WTC11 (cell line): ENCODE measurements at regions not wholly inside any gene's neighbourhood (a gene's known extent, or its start where the extent isn't known, plus 50 kb on each side); places are given as distances from the start of the nearest gene placed in this dataset.
"Not testable (repeated sequence)": the region's sequence is repeated elsewhere in the genome, so short reads cannot be mapped to it uniquely, and the experiment has no call there.

ENCODE experiments used
- ATAC-seq: fragments of 200-7000 bp; cut with Tn5 transposase; 2 replicates; pipeline ENCODE4 v1.10.0; 2021; ENCODE audit warnings: mild to moderate bottlenecking, moderate library complexity
- CTCF ChIA-PET: fragments of 300-600 bp; sonication (Branson Sonifier 250); formaldehyde crosslinking; loops from one replicate; lab custom pipeline; 2021; ENCODE audit warnings: antibody characterized with exemption; lab: Charles Lee
- POLR2A ChIA-PET: fragments of 350-600 bp; sonication (Branson Sonifier 250); formaldehyde crosslinking; loops from one replicate; lab custom pipeline; 2021; ENCODE audit warnings: antibody characterized with exemption; lab: Charles Lee
- DNase-seq: peaks from one replicate; pipeline ENCODE4 v3.0.0; 2021; ENCODE audit warnings: low spot score
- H3K27ac Mint-ChIP-seq: 2 replicates; pipeline ENCODE4 v1.8.0; 2021; ENCODE audit warnings: mixed read lengths
- H3K27me3 Mint-ChIP-seq: 2 replicates; pipeline ENCODE4 v1.8.0; 2021; ENCODE audit warnings: low read depth, mild to moderate bottlenecking, moderate library complexity, mixed read lengths
- H3K36me3 Mint-ChIP-seq: 2 replicates; pipeline ENCODE4 v1.8.0; 2021; ENCODE audit warnings: mixed read lengths
- H3K4me1 Mint-ChIP-seq: 2 replicates; pipeline ENCODE4 v1.8.0; 2022; ENCODE audit warnings: mixed read lengths
- H3K4me3 Mint-ChIP-seq: 2 replicates; pipeline ENCODE4 v1.8.0; 2021; ENCODE audit warnings: mild to moderate bottlenecking, moderate library complexity, mixed read lengths
- H3K9me3 Mint-ChIP-seq: 2 replicates; pipeline ENCODE4 v1.8.0; 2021; ENCODE audit warnings: mixed read lengths
- CBFB ChIP-seq: sonication (generic); formaldehyde crosslinking; IDR thresholded peaks from 2 replicates; pipeline ENCODE4 v1.8.1; 2022; ENCODE audit warnings: mild to moderate bottlenecking, low read depth, missing genetic modification reagents
- E2F5 ChIP-seq: sonication (generic); formaldehyde crosslinking; IDR thresholded peaks from 2 replicates; pipeline ENCODE4 v1.8.1; 2022; ENCODE audit warnings: mild to moderate bottlenecking, moderate library complexity, missing genetic modification reagents
- ELF4 ChIP-seq: sonication (generic); formaldehyde crosslinking; IDR thresholded peaks from 2 replicates; pipeline ENCODE4 v1.8.1; 2022; ENCODE audit warnings: low read depth, mild to moderate bottlenecking, moderate library complexity, missing genetic modification reagents
- ESRRA ChIP-seq: sonication (generic); formaldehyde crosslinking; IDR thresholded peaks from 2 replicates; pipeline ENCODE4 v1.8.1; 2022; ENCODE audit warnings: mild to moderate bottlenecking, missing genetic modification reagents, borderline replicate concordance
- FOXP4 ChIP-seq: sonication (generic); formaldehyde crosslinking; IDR thresholded peaks from 2 replicates; pipeline ENCODE4 v1.8.0; 2022; ENCODE audit warnings: mild to moderate bottlenecking, missing genetic modification reagents
- HMGA2 ChIP-seq: fragments of 250-450 bp; sonication (Bioruptor Pico); IDR thresholded peaks from 2 replicates; pipeline ENCODE4 v1.4.0; 2021; ENCODE audit warnings: mild to moderate bottlenecking, moderate library complexity
- IRF1 ChIP-seq: sonication (generic); formaldehyde crosslinking; IDR thresholded peaks from 2 replicates; pipeline ENCODE4 v1.8.0; 2023; ENCODE audit warnings: missing genetic modification reagents
- JAZF1 ChIP-seq: fragments of 250-450 bp; sonication (Bioruptor Pico); IDR thresholded peaks from 2 replicates; pipeline ENCODE4 v1.9.0; 2021; ENCODE audit warnings: moderate library complexity, mild to moderate bottlenecking, inconsistent platforms
- MXD4 ChIP-seq: fragments of 250-450 bp; sonication (Bioruptor Pico); IDR thresholded peaks from 2 replicates; pipeline ENCODE4 v1.8.0; 2021; ENCODE audit warnings: mild to moderate bottlenecking, moderate library complexity, borderline replicate concordance
- RELA ChIP-seq: sonication (generic); formaldehyde crosslinking; IDR thresholded peaks from 2 replicates; pipeline ENCODE4 v1.8.1; 2022; ENCODE audit warnings: missing genetic modification reagents, mild to moderate bottlenecking, borderline replicate concordance
- ZNF396 ChIP-seq: fragments of 250-450 bp; sonication (Bioruptor Pico); IDR thresholded peaks from 2 replicates; pipeline ENCODE4 v1.8.0; 2021; ENCODE audit warnings: mild to moderate bottlenecking, moderate library complexity, borderline replicate concordance
- TF ChIP-seq, protein P1 (sequence below): sonication (generic); formaldehyde crosslinking; IDR thresholded peaks from 2 replicates; pipeline ENCODE4 v1.8.0; 2022; ENCODE audit warnings: mild to moderate bottlenecking, missing genetic modification reagents
- TF ChIP-seq, protein P2 (sequence below): sonication (generic); formaldehyde crosslinking; IDR thresholded peaks from 2 replicates; pipeline ENCODE4 v1.8.1; 2022; ENCODE audit warnings: mild to moderate bottlenecking, missing genetic modification reagents, moderate library complexity, borderline replicate concordance
- TF ChIP-seq, protein P3 (sequence below): sonication (generic); formaldehyde crosslinking; IDR thresholded peaks from 2 replicates; pipeline ENCODE4 v1.8.1; 2022; ENCODE audit warnings: low read depth, mild to moderate bottlenecking, moderate library complexity, missing genetic modification reagents, borderline replicate concordance

DNA sequence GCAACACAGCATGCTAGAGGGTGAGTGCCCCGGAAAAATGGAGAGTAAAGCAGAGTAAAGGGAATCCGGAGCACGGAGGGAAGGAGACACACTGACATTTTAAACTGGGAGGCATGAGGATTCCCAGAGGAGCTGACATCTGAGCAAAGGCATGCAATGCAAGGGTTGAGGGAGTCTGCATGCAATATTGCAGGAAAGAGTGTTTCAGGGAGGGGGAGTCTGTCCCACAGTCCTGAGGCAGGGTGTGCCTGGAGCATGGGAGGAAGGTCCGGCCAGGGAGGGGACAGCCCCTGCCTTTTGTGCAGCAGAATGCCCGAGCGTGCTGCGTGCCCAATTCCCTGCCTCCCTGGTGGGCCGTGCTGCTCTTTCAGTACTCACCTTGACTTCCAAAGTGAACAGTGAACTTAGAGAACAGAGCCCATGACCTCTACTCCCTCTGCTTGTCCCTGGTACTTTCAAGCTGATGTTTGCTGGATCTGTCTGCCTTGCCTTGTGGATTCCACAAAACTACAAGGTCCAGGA lies 163.9 kb downstream of the IGLL1 start:
- H3K36me3 Mint-ChIP-seq, DNase-seq, CTCF ChIA-PET, ATAC-seq, H3K27ac Mint-ChIP-seq, H3K27me3 Mint-ChIP-seq, H3K4me3 Mint-ChIP-seq, H3K9me3 Mint-ChIP-seq, POLR2A ChIA-PET, H3K4me1 Mint-ChIP-seq: not testable (repeated sequence)

- Mint-ChIP-seq H3K4me3 (no peak overlapping the region), H3K4me1 (peaks cover 6% of the 10 kb centered on the region; the same call in 1 of the 2 replicates), H3K9me3 (no peaks in the 10 kb centered on the region), H3K27me3 (no peaks in the 10 kb centered on the region; the same call in 1 of the 2 replicates), H3K27ac (no peak overlapping the region), H3K36me3 (no peaks in the 10 kb centered on the region)
- CTCF ChIA-PET: no interaction called here
- no peak; the same call in 1 of the 2 replicates for ATAC-seq
- POLR2A ChIA-PET: no interaction called here
- DNase-seq: peak; percentile 11
- TF ChIP-seq ZNF396 (CRISPR knock-in tag) (no peak), MXD4 (CRISPR knock-in tag) (no peak), ELF4 (CRISPR knock-in tag) (no peak), IRF1 (CRISPR knock-in tag) (no peak), RELA (CRISPR knock-in tag) (no peak), E2F5 (CRISPR knock-in tag) (no peak), JAZF1 (no peak), ESRRA (CRISPR knock-in tag) (no peak), CBFB (CRISPR knock-in tag) (no peak), HMGA2 (CRISPR knock-in tag) (no peak)
- TF ChIP-seq, protein P1, sequence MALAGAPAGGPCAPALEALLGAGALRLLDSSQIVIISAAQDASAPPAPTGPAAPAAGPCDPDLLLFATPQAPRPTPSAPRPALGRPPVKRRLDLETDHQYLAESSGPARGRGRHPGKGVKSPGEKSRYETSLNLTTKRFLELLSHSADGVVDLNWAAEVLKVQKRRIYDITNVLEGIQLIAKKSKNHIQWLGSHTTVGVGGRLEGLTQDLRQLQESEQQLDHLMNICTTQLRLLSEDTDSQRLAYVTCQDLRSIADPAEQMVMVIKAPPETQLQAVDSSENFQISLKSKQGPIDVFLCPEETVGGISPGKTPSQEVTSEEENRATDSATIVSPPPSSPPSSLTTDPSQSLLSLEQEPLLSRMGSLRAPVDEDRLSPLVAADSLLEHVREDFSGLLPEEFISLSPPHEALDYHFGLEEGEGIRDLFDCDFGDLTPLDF: no peak
- TF ChIP-seq, protein P2, sequence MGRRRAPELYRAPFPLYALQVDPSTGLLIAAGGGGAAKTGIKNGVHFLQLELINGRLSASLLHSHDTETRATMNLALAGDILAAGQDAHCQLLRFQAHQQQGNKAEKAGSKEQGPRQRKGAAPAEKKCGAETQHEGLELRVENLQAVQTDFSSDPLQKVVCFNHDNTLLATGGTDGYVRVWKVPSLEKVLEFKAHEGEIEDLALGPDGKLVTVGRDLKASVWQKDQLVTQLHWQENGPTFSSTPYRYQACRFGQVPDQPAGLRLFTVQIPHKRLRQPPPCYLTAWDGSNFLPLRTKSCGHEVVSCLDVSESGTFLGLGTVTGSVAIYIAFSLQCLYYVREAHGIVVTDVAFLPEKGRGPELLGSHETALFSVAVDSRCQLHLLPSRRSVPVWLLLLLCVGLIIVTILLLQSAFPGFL: no peak
- TF ChIP-seq, protein P3, sequence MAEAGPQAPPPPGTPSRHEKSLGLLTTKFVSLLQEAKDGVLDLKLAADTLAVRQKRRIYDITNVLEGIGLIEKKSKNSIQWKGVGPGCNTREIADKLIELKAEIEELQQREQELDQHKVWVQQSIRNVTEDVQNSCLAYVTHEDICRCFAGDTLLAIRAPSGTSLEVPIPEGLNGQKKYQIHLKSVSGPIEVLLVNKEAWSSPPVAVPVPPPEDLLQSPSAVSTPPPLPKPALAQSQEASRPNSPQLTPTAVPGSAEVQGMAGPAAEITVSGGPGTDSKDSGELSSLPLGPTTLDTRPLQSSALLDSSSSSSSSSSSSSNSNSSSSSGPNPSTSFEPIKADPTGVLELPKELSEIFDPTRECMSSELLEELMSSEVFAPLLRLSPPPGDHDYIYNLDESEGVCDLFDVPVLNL (CRISPR knock-in tag): no peak
Measured at GRCh38 chr22:23415490-23415851, 164.6 kb downstream of the IGLL1 start.

DNA sequence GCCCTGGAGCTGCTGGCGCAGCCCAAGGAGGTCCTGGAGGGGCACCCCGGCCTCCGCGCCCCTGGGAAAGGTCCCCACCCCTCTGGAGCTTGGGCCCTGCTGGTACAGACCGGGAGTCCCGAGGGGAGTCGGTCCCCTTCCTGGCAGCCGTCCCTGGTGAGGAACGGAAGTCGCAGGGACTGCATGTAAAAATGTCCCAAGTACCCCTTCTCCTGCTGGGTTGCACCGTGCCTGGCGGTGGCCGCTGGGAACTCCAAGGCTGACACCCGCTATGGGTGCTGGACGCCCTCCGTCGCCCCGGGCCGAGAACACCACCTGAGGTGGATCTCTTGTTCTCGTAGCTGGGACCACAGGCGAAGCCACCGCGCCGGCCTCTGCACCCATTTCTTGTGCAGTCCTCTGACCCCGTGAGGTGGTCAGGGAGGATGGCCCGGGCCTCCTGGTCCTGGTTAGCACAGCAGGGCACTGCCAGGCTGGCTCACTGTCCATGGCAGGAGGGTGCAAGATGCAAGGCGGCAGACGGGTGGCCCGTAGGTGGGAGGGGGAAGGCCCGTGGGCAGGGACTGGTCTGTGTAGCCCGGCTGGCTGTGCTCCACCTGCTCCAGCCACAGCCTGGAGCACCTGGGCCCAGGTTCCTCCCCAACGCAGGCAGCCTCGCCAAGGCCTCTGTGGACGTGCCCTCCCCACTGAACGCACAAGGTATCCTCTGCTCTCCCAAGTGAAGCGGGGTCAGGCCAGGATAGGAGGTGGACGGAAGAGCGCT lies 165.2 kb downstream of the IGLL1 start:
- peak; percentile 8 for DNase-seq
- no peaks in the 10 kb centered on the region for H3K9me3 Mint-ChIP-seq
- TF ChIP-seq FOXP4: no peak
- TF ChIP-seq, all 79 proteins: peak for 0
- H3K27ac Mint-ChIP-seq: no peak overlapping the region
- ATAC-seq: no peak
- peaks cover 6% of the 10 kb centered on the region; the same call in 1 of the 2 replicates for H3K4me1 Mint-ChIP-seq
- no peaks in the 10 kb centered on the region; the same call in 1 of the 2 replicates for H3K27me3 Mint-ChIP-seq
- ChIA-PET POLR2A (no interaction called here), CTCF (no interaction called here)
- no peak overlapping the region for H3K4me3 Mint-ChIP-seq
- no peaks in the 10 kb centered on the region for H3K36me3 Mint-ChIP-seq
